T-cell (primary cell): ENCODE measurements at regions not wholly inside any gene's neighbourhood (a gene's known extent, or its start where the extent isn't known, plus 50 kb on each side); places are given as distances from the start of the nearest gene placed in this dataset.

Experiments
- ATAC-seq, 4 experiments: fragments of 200-7000 bp in 3 of 4; fragments of 150-1000 bp in 1 of 4; cut with Tn5 transposase; replicated peaks in 1 of 4; 1 replicate in 3 of 4; 2 replicates in 1 of 4; pipeline ENCODE4 v1.10.0; 2021; ENCODE audit warnings: moderate library complexity in 3 of 4, mild to moderate bottlenecking in 2 of 4, moderate number of reproducible peaks in 1 of 4
- CTCF ChIA-PET, 2 donors: fragments of 300-600 bp; sonication (Branson Sonifier 250); formaldehyde crosslinking; loops; one replicate each; lab custom pipeline; 2022; ENCODE audit warnings: antibody characterized with exemption in 2 of 2; lab: Charles Lee
- POLR2A ChIA-PET, 2 donors: fragments of 300-600 bp; sonication (Branson Sonifier 250); formaldehyde crosslinking; loops; one replicate each; lab custom pipeline; 2022; ENCODE audit warnings: antibody characterized with exemption in 2 of 2; lab: Charles Lee
- DNase-seq, 35 experiments: peaks; one replicate each; pipeline versions ENCODE4 v3.0.0 to v3.0.0-alpha.2; 2013 to 2023
- H3K27ac ChIP-seq: one replicate; pipeline ENCODE4 v1.5.1; 2013; ENCODE audit warnings: low read length
- H3K27me3 ChIP-seq, 2 experiments: replicated peaks in 1 of 2; 1 replicate in 1 of 2; 2 replicates in 1 of 2; pipeline versions ENCODE4 v1.6.1 to v1.7.0; 2013; ENCODE audit warnings: low read length in 1 of 2, mixed read lengths in 1 of 2; ENCODE audit not compliant: control insufficient read depth in 2 of 2, insufficient read depth in 2 of 2; ENCODE audit errors: extremely low read depth in 1 of 2
- H3K36me3 ChIP-seq, 2 donors: 1 replicate in 1 of 2; 2 replicates in 1 of 2; pipeline versions ENCODE4 v1.6.1 to v1.7.0; 2013; ENCODE audit warnings: low read length in 1 of 2; ENCODE audit not compliant: control insufficient read depth in 2 of 2, insufficient read depth in 1 of 2; ENCODE audit errors: extremely low read depth in 1 of 2
- H3K4me1 ChIP-seq, 2 experiments: 1 replicate in 1 of 2; 2 replicates in 1 of 2; pipeline versions ENCODE4 v1.6.1 to v1.7.0; 2013; ENCODE audit warnings: low read length in 2 of 2, mixed read lengths in 1 of 2; ENCODE audit not compliant: insufficient read depth in 2 of 2, control insufficient read depth in 1 of 2; ENCODE audit errors: extremely low read depth in 1 of 2
- H3K4me3 ChIP-seq, 2 donors: 1 replicate in 1 of 2; 2 replicates in 1 of 2; pipeline versions ENCODE4 v1.5.1 to v1.7.0; 2013; ENCODE audit warnings: mild to moderate bottlenecking in 2 of 2, low read length in 1 of 2, moderate library complexity in 1 of 2; ENCODE audit not compliant: control insufficient read depth in 1 of 2; ENCODE audit errors: extremely low read depth in 1 of 2
- H3K9me3 ChIP-seq: 2 replicates; pipeline ENCODE4 v1.7.0; 2013
- H3K27ac Mint-ChIP-seq, 2 donors: one replicate each; pipeline ENCODE4 v1.8.0; 2020 to 2021; ENCODE audit warnings: mild to moderate bottlenecking in 2 of 2, mixed read lengths in 2 of 2
- H3K27me3 Mint-ChIP-seq, 2 donors: one replicate each; pipeline ENCODE4 v1.8.0; 2021 to 2022; ENCODE audit warnings: mixed read lengths in 2 of 2
- H3K36me3 Mint-ChIP-seq: one replicate; pipeline ENCODE4 v1.8.0; 2021; ENCODE audit warnings: mixed read lengths
- H3K4me1 Mint-ChIP-seq, 3 donors: one replicate each; pipeline ENCODE4 v1.8.0; 2020 to 2022; ENCODE audit warnings: mixed read lengths in 3 of 3, mild to moderate bottlenecking in 1 of 3
- H3K4me3 Mint-ChIP-seq, 3 donors: one replicate each; pipeline ENCODE4 v1.8.0; 2020 to 2022; ENCODE audit warnings: mild to moderate bottlenecking in 3 of 3, mixed read lengths in 3 of 3, moderate library complexity in 3 of 3
- H3K9me3 Mint-ChIP-seq, 3 donors: one replicate each; pipeline ENCODE4 v1.8.0; 2020 to 2022; ENCODE audit warnings: mixed read lengths in 3 of 3
- WGBS: methylation state at CpG from one replicate; pipeline ENCODE4 v1.1.5; 2013; ENCODE audit warnings: missing lambda C conversion rate; ENCODE audit not compliant: insufficient coverage; 5-methylcytosine and 5-hydroxymethylcytosine counted together

GRCh38 chr4:141972950-141973349 lies 336.6 kb downstream of the IL15 start:
- 50% methylated on average over 1 of the region's 1 CpG for WGBS
- Histone ChIP-seq H3K4me3 (no peak overlapping the region), H3K27ac (no peak overlapping the region), H3K27me3 (no peaks in the 10 kb centered on the region), H3K36me3 (no peaks in the 10 kb centered on the region), H3K9me3 (no peaks in the 10 kb centered on the region), H3K4me1 (no peaks in the 10 kb centered on the region)
- no peak for DNase-seq
- ChIA-PET POLR2A (no interaction called here), CTCF (no interaction called here)
- Mint-ChIP-seq H3K4me3 (no peak overlapping the region), H3K27ac (no peak overlapping the region), H3K9me3 (peaks cover 0 to 23% (median 12%) of the 10 kb centered on the region in 3 donors), H3K4me1 (no peaks in the 10 kb centered on the region), H3K36me3 (no peaks in the 10 kb centered on the region), H3K27me3 (peaks cover 0 to 10% of the 10 kb centered on the region in 2 donors)
- no peak for ATAC-seq
